Heart left ventricle (tissue), 16 donors: ENCODE measurements at regions not wholly inside any gene's neighbourhood (a gene's known extent, or its start where the extent isn't known, plus 50 kb on each side); places are given as distances from the start of the nearest gene placed in this dataset.

Experiments
- ATAC-seq, 4 donors: fragments of 200-7000 bp; cut with Tn5 transposase; one replicate each; pipeline ENCODE4 v1.9.1; 2020 to 2022; ENCODE audit warnings: moderate library complexity in 4 of 4, mild to moderate bottlenecking in 3 of 4, moderate number of reproducible peaks in 1 of 4
- DNase-seq, 5 donors: peaks; one replicate each; pipeline ENCODE4 v3.0.0-alpha.2; 2020
- H3K27ac ChIP-seq, 12 donors: fragments of 200-600 bp; sonication (generic) in 4 of 12; one replicate each; pipeline versions ENCODE4 v1.5.0 to v1.8.0; 2016 to 2022; ENCODE audit warnings: mild to moderate bottlenecking in 2 of 12
- H3K27me3 ChIP-seq, 9 donors: fragments of 200-600 bp; sonication (generic) in 2 of 9; one replicate each; pipeline versions ENCODE4 v1.5.1 to v1.8.0; 2016 to 2022; ENCODE audit warnings: mild to moderate bottlenecking in 3 of 9
- H3K36me3 ChIP-seq, 9 donors: fragments of 200-600 bp; sonication (generic) in 2 of 9; one replicate each; pipeline versions ENCODE4 v1.5.0 to v1.8.0; 2018 to 2022; ENCODE audit warnings: mild to moderate bottlenecking in 2 of 9
- H3K4me1 ChIP-seq, 12 donors: fragments of 200-600 bp; sonication (generic) in 4 of 12; one replicate each; pipeline versions ENCODE4 v1.5.0 to v1.8.0; 2016 to 2022; ENCODE audit warnings: mild to moderate bottlenecking in 3 of 12
- H3K4me3 ChIP-seq, 12 donors: fragments of 200-600 bp; sonication (generic) in 4 of 12; one replicate each; pipeline versions ENCODE4 v1.5.0 to v1.8.0; 2017 to 2022; ENCODE audit warnings: mild to moderate bottlenecking in 9 of 12, moderate library complexity in 4 of 12
- H3K9me3 ChIP-seq, 12 donors: fragments of 200-600 bp; sonication (generic) in 4 of 12; one replicate each; pipeline versions ENCODE4 v1.5.0 to v1.8.0; 2016 to 2022; ENCODE audit warnings: mild to moderate bottlenecking in 1 of 12
- POLR2A ChIP-seq, 2 donors: fragments of 450-650 bp; IDR thresholded peaks; one replicate each; pipeline ENCODE4 v1.6.1; 2017; ENCODE audit warnings: antibody characterized with exemption in 2 of 2, mild to moderate bottlenecking in 2 of 2, moderate library complexity in 2 of 2
- WGBS, 4 donors: extraction: QIAGEN DNeasy Blood & Tissue Kit in 2 of 4; methylation state at CpG; one replicate each; pipeline versions ENCODE4 v1.1.5 to v1.1.7; 2013 to 2018; 5-methylcytosine and 5-hydroxymethylcytosine counted together
- intact Hi-C, 10 donors: fragments of 100-400 bp; cut with DNase I; formaldehyde crosslinking; loops; one replicate each; pipeline versions ENCODE4 v1.11.1 to v1.14.2; 2022
- TF ChIP-seq, protein P1 (sequence below), 12 donors: fragments of 200-600 bp; sonication (generic) in 4 of 12; IDR thresholded peaks; one replicate each; pipeline versions ENCODE4 v1.5.0 to v1.8.0; 2018 to 2022; ENCODE audit warnings: antibody characterized with exemption in 12 of 12, mild to moderate bottlenecking in 5 of 12
- donor health status: ischemic (EF 13 %, LVEDD 7.1; RV severe dilation, severe dysfunction).
- donor health status: healthy with polysubstance abuse.
- donor health status: DM: no; HTN: yes; CAD: no.
- donor health status: DM: no; HTN: no; CAD: no.
- donor health status: ischemic (EF 25% LVEDD 6.9; RV normal size, moderate dysfunction).
- donor health status: ischemic (EF 25% LVEDD 5.7; RV mildly dilated, moderate dysfunction).
- donor health status: healthy.
- donor health status: DM: yes; HTN: yes; CAD: no.
- donor health status: ischemic (EF 35%, LVEDD 5.7; RV mildly dilated, moderate dysfunction).
- donor health status: nonischemic (EF 11% LVEDD 7.7; RV severe dilation, severe dysfunction).
- donor health status: DM: yes; HTN: yes; CAD: no.
- donor health status: PGD.
- donor health status: ischemic (EF 29% LVEDD 5.4; RV normal size, mild dysfunction).
- donor health status: nonischemic (EF 23%, LVEDD 6.1; RV moderate dilation, normal function).

DNA sequence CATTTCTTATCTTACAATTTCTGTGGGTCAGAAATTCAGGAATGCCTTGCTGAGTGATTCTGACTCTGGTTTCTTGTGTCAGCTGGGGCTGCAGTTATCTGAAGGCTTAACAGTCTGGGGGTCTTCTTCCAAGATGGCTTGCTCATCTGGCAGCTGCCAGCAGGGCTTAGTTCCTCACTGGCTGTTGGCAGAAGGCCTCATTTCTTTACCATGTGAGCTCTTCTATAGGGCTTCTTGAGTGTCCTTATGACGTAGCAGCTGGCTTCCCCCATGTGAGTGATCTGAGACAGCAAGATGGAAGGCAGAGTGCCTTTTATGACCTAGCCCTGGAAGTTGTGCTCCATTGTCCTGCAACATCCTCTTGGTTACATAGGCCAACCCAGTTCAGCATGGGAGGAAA lies 82.0 kb upstream of the PDZRN3 start:
- no peak for DNase-seq
- no peak overlapping the region for H3K4me3 ChIP-seq
- H3K27me3 ChIP-seq: no peaks in the 10 kb centered on the region
- H3K27ac ChIP-seq: no peak overlapping the region
- H3K4me1 ChIP-seq: no peaks in the 10 kb centered on the region
- WGBS, 4 donors: 73 to 91% (median 83%) methylated on average over 1 of the region's 1 CpG
- intact Hi-C loops: no loop called here
- H3K36me3 ChIP-seq: no peaks in the 10 kb centered on the region
- ATAC-seq: no peak
- TF ChIP-seq, protein P1, sequence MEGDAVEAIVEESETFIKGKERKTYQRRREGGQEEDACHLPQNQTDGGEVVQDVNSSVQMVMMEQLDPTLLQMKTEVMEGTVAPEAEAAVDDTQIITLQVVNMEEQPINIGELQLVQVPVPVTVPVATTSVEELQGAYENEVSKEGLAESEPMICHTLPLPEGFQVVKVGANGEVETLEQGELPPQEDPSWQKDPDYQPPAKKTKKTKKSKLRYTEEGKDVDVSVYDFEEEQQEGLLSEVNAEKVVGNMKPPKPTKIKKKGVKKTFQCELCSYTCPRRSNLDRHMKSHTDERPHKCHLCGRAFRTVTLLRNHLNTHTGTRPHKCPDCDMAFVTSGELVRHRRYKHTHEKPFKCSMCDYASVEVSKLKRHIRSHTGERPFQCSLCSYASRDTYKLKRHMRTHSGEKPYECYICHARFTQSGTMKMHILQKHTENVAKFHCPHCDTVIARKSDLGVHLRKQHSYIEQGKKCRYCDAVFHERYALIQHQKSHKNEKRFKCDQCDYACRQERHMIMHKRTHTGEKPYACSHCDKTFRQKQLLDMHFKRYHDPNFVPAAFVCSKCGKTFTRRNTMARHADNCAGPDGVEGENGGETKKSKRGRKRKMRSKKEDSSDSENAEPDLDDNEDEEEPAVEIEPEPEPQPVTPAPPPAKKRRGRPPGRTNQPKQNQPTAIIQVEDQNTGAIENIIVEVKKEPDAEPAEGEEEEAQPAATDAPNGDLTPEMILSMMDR (IDR thresholded peaks at IDR 0.05): no peak
- no peak for TF ChIP-seq POLR2A (IDR thresholded peaks at IDR 0.05)
- no peaks in the 10 kb centered on the region for H3K9me3 ChIP-seq

- TF ChIP-seq, protein P1 (IDR thresholded peaks at IDR 0.05): no peak
- TF ChIP-seq POLR2A (IDR thresholded peaks at IDR 0.05): no peak
- Histone ChIP-seq H3K27me3 (no peaks in the 10 kb centered on the region), H3K4me3 (no peak overlapping the region), H3K9me3 (no peaks in the 10 kb centered on the region), H3K27ac (no peak overlapping the region), H3K4me1 (no peaks in the 10 kb centered on the region), H3K36me3 (no peaks in the 10 kb centered on the region)
- ATAC-seq: no peak
- intact Hi-C loops: no loop called here
- 74 to 91% (median 87%) methylated on average over 1 of the region's 1 CpG for WGBS, 4 donors
- DNase-seq: no peak
These were observed 81.1 kb upstream of the PDZRN3 start for GRCh38 chr3:73705792-73706191.

- intact Hi-C loops: no loop called here
- ATAC-seq (no peak), DNase-seq (no peak)
- Histone ChIP-seq H3K36me3 (no peaks in the 10 kb centered on the region), H3K4me1 (no peaks in the 10 kb centered on the region), H3K4me3 (no peak overlapping the region), H3K27ac (no peak overlapping the region), H3K9me3 (no peaks in the 10 kb centered on the region), H3K27me3 (no peaks in the 10 kb centered on the region)
- no peak for TF ChIP-seq POLR2A (IDR thresholded peaks at IDR 0.05)
These were observed 74.6 kb upstream of the PDZRN3 start for GRCh38 chr3:73699327-73699726.

DNA sequence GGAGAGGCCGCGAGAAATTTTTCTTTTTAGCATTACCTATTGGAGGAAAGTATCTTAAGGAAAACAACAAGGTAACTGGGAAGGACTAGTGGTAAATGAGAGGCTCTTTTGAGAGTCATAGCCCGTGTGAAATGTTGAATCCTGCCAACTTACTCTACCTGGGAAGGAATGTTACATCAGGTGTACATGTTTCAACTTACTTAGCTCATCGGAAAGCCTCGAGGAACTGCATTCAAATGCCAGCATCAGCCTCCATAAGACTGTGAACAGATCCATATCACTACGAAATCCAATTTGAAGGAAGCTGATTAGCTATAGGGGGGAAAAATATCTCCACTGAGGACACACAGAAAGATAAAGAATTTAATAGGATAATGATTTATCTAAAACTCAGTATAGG lies 72.3 kb upstream of the PDZRN3 start:
- Histone ChIP-seq H3K4me1 (no peaks in the 10 kb centered on the region), H3K36me3 (no peaks in the 10 kb centered on the region), H3K9me3 (peaks cover 0 to 10% (median 0%) of the 10 kb centered on the region in 12 donors), H3K4me3 (no peak overlapping the region), H3K27ac (no peak overlapping the region), H3K27me3 (no peaks in the 10 kb centered on the region)
- WGBS, 4 donors: 61 to 70% (median 67%) methylated on average over 6 of the region's 6 CpGs
- ATAC-seq (no peak), DNase-seq (no peak)
- intact Hi-C loops: no loop called here
- no peak for TF ChIP-seq POLR2A (IDR thresholded peaks at IDR 0.05)
- TF ChIP-seq, protein P1 (IDR thresholded peaks at IDR 0.05): no peak

DNA sequence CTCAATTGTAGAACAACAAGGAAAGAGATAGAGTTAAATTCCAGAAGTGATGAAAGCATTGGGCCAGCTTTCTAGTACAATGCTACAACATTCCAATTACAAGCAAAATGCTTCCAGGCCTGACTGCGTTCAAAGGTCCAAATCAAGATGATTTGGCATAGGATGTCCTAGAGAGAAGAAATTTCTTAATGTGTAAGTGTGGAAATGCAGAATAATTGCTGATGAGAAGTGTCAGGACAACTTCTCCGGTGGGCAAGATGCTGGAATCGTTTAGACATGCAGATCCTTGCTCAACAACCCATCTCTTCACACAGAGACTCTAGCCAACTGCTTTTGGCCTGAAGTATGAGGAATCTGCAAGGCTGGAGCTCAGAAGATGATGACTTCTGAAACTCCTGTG lies 71.1 kb upstream of the PDZRN3 start:
- TF ChIP-seq, protein P1 (IDR thresholded peaks at IDR 0.05): no peak
- TF ChIP-seq POLR2A (IDR thresholded peaks at IDR 0.05): no peak
- WGBS, 4 donors: 65 to 79% (median 70%) methylated on average over 3 of the region's 3 CpGs
- Histone ChIP-seq H3K4me1 (no peaks in the 10 kb centered on the region), H3K9me3 (peaks cover 0 to 10% (median 0%) of the 10 kb centered on the region in 12 donors), H3K4me3 (no peak overlapping the region), H3K36me3 (no peaks in the 10 kb centered on the region), H3K27me3 (no peaks in the 10 kb centered on the region), H3K27ac (no peak overlapping the region)
- DNase-seq: no peak
- intact Hi-C loops: no loop called here
- ATAC-seq: no peak
